ENCODE measurements at regions not wholly inside any gene's neighbourhood (a gene's known extent, or its start where the extent isn't known, plus 50 kb on each side); places are given as distances from the start of the nearest gene placed in this dataset.

DNA sequence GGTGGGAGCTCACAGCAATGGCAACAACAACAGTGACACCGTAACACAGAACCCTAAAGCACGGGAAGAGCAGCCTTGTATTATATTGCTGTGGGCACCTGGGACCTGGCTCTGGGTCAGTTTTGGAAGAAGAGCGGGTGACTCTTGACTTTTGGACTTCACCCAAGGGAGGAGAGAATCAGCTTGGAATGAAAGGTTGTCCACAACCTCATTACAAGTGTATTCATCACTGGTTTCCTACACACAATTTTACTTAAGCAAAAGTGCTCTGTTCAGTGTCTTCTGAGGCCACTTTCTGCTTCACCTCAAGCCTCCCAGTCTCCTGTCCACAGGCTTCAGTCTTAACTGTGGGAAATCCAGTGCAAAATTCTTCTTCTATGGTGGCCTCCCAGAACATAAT, 263.8 kb downstream of the KCNE4 start:
- Histone ChIP-seq H3K4me1 (no peaks in the 10 kb centered on the region), H3K27ac (no peak overlapping the region), H3K9me3 (no peaks in the 10 kb centered on the region), H3K4me2 (no peak overlapping the region), H3K4me3 (no peak overlapping the region)
- CTCF ChIA-PET = interaction anchor here (1.3 to 1.4 kb wide), 2 partner anchors 9 to 22 kb away, joined by 3 to 4 read pairs; no protein-coding TSS in a partner anchor
- WGBS (ENCODE audit: missing lambda C conversion rate) = 74% methylated on average over 3 of the region's 3 CpGs
- DNase-seq (ENCODE audit: low read depth in 1 of 2, low spot score in 1 of 2) (no peak), ATAC-seq (no peak), FAIRE-seq (no peak)
- TF ChIP-seq KDM1A (IDR thresholded peaks at IDR 0.05; ENCODE audit: low read depth) (no peak), MAFK (IDR thresholded peaks at IDR 0.05; ENCODE audit: partially characterized antibody) (no peak), JUN (IDR thresholded peaks at IDR 0.05) (no peak), SREBF2 (IDR thresholded peaks at IDR 0.05) (no peak), JUNB (IDR thresholded peaks at IDR 0.05) (no peak), FOSL2 (IDR thresholded peaks at IDR 0.05) (no peak), FOSL2 (CRISPR knock-in tag; IDR thresholded peaks at IDR 0.05) (no peak), HEYL (CRISPR knock-in tag; IDR thresholded peaks at IDR 0.05) (no peak), ZFP36 (IDR thresholded peaks at IDR 0.05; ENCODE audit: borderline replicate concordance, partially characterized antibody) (no peak), HOXB5 (CRISPR knock-in tag; IDR thresholded peaks at IDR 0.05) (no peak), RFX5 (IDR thresholded peaks at IDR 0.05) (no peak)
- TF ChIP-seq, protein P1, sequence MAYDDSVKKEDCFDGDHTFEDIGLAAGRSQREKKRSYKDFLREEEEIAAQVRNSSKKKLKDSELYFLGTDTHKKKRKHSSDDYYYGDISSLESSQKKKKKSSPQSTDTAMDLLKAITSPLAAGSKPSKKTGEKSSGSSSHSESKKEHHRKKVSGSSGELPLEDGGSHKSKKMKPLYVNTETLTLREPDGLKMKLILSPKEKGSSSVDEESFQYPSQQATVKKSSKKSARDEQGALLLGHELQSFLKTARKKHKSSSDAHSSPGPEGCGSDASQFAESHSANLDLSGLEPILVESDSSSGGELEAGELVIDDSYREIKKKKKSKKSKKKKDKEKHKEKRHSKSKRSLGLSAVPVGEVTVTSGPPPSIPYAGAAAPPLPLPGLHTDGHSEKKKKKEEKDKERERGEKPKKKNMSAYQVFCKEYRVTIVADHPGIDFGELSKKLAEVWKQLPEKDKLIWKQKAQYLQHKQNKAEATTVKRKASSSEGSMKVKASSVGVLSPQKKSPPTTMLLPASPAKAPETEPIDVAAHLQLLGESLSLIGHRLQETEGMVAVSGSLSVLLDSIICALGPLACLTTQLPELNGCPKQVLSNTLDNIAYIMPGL (CRISPR knock-in tag; IDR thresholded peaks at IDR 0.05; ENCODE audit: borderline replicate concordance) = no peak
- TF ChIP-seq, protein P2, sequence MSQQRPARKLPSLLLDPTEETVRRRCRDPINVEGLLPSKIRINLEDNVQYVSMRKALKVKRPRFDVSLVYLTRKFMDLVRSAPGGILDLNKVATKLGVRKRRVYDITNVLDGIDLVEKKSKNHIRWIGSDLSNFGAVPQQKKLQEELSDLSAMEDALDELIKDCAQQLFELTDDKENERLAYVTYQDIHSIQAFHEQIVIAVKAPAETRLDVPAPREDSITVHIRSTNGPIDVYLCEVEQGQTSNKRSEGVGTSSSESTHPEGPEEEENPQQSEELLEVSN (IDR thresholded peaks at IDR 0.05; ENCODE audit: borderline replicate concordance, low read depth) = no peak
- TF ChIP-seq, protein P3, sequence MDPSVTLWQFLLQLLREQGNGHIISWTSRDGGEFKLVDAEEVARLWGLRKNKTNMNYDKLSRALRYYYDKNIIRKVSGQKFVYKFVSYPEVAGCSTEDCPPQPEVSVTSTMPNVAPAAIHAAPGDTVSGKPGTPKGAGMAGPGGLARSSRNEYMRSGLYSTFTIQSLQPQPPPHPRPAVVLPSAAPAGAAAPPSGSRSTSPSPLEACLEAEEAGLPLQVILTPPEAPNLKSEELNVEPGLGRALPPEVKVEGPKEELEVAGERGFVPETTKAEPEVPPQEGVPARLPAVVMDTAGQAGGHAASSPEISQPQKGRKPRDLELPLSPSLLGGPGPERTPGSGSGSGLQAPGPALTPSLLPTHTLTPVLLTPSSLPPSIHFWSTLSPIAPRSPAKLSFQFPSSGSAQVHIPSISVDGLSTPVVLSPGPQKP (IDR thresholded peaks at IDR 0.05; ENCODE audit: low read depth, low read length) = no peak
- POLR2A ChIA-PET = no interaction called here

DNA sequence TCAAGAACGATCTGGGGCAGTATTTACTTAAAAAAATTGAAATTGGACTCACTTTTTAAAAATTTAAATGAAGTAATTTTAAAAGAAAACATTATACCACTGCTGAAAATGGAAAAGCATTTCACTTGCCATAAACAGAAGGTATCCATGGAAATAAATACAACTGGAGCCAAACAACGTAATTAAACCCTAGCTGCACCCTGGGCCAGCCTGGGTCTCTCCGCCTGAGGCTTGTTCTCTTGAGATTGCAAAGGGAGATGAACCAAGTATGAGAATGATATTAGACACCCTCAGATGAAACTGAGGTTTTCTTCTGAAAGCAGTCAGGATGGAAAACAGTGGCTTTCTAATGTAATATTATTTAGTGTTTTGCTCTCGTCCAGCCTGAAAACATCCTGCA, 264.4 kb downstream of the KCNE4 start:
- Histone ChIP-seq H3K4me2 (no peak overlapping the region), H3K4me1 (no peaks in the 10 kb centered on the region), H3K27ac (no peak overlapping the region), H3K4me3 (no peak overlapping the region), H3K9me3 (no peaks in the 10 kb centered on the region)
- ATAC-seq (no peak), DNase-seq (ENCODE audit: low read depth in 1 of 2, low spot score in 1 of 2) (no peak), FAIRE-seq (no peak)
- WGBS (ENCODE audit: missing lambda C conversion rate) = 38% methylated on average over 4 of the region's 4 CpGs
- ChIA-PET CTCF (interaction anchor here (1.3 to 1.4 kb wide), 2 partner anchors 9 to 21 kb away, joined by 3 to 4 read pairs; no protein-coding TSS in a partner anchor), POLR2A (no interaction called here)
- no peak for TF ChIP-seq POLR2AphosphoS2 (conservative IDR thresholded peaks at IDR 0.05; ENCODE audit: low read length)
- TF ChIP-seq HOXB5 (CRISPR knock-in tag; IDR thresholded peaks at IDR 0.05) = no peak
- no peak for TF ChIP-seq RCOR1 (IDR thresholded peaks at IDR 0.05; ENCODE audit: low read depth, low read length)
- TF ChIP-seq, protein P4, sequence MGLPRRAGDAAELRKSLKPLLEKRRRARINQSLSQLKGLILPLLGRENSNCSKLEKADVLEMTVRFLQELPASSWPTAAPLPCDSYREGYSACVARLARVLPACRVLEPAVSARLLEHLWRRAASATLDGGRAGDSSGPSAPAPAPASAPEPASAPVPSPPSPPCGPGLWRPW (IDR thresholded peaks at IDR 0.05) = no peak
- no peak for TF ChIP-seq CHD2 (IDR thresholded peaks at IDR 0.05; ENCODE audit: low read length, partially characterized antibody)
- no peak for TF ChIP-seq RARB (CRISPR knock-in tag; IDR thresholded peaks at IDR 0.05)

DNA sequence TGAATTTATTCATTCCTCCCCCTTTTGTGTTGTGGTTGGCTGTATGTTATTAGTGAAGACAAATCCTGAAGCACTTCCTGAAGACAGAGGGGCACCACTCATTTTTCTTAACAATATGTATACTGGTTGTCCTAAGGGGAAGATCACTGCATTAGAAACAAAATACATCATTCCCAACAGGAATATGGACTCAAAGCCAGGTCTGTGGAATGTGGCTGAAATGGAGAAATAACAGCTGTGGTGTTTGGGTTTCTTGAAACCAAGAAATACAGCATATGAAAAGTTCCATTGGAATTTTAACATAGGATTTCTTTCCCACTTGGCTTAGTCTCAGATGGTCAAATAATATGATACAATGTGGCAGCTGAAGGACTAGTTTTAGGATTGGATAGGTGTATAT, 267.6 kb downstream of the KCNE4 start:
- Histone ChIP-seq H3K4me1 (no peaks in the 10 kb centered on the region), H3K9me3 (no peaks in the 10 kb centered on the region), H3K4me3 (no peak overlapping the region), H3K4me2 (no peak overlapping the region), H3K27ac (no peak overlapping the region)
- DNase-seq (ENCODE audit: low read depth in 1 of 2, low spot score in 1 of 2) (no peak), ATAC-seq (no peak), FAIRE-seq (no peak)
- no peak for TF ChIP-seq RNF2 (IDR thresholded peaks at IDR 0.05; ENCODE audit: borderline replicate concordance, low read depth)
- TF ChIP-seq, protein P5, sequence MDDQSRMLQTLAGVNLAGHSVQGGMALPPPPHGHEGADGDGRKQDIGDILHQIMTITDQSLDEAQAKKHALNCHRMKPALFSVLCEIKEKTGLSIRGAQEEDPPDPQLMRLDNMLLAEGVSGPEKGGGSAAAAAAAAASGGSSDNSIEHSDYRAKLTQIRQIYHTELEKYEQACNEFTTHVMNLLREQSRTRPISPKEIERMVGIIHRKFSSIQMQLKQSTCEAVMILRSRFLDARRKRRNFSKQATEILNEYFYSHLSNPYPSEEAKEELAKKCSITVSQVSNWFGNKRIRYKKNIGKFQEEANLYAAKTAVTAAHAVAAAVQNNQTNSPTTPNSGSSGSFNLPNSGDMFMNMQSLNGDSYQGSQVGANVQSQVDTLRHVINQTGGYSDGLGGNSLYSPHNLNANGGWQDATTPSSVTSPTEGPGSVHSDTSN (IDR thresholded peaks at IDR 0.05) = no peak
- CTCF ChIA-PET = interaction anchor here (1.3 kb wide), 1 partner anchor 9 kb away, joined by 5 read pairs; no protein-coding TSS in a partner anchor
- POLR2A ChIA-PET = no interaction called here

All from A549 (cell line).